ENCODE measurements at regions not wholly inside any gene's neighbourhood (a gene's known extent, or its start where the extent isn't known, plus 50 kb on each side); places are given as distances from the start of the nearest gene placed in this dataset.

DNA sequence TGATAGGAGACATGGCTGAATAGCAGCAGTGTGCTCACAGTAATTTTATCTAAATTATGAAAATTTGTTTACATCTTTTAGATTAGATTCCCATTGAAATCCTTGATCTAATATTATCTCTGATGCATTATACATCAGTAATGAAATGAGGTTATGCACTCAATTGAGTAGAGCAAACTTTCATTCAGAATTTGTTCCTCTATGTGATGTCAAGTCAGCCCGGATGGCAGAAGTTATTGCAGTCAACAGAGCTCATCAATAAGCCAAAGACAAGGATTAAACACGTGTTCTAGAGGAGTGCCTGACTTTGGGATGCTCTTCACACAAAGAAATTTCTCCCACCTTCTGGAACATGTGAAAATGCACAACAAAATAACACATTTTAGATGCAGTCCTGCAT, 688.8 kb downstream of the TMEM121 start:
- TF ChIP-seq, protein P1, sequence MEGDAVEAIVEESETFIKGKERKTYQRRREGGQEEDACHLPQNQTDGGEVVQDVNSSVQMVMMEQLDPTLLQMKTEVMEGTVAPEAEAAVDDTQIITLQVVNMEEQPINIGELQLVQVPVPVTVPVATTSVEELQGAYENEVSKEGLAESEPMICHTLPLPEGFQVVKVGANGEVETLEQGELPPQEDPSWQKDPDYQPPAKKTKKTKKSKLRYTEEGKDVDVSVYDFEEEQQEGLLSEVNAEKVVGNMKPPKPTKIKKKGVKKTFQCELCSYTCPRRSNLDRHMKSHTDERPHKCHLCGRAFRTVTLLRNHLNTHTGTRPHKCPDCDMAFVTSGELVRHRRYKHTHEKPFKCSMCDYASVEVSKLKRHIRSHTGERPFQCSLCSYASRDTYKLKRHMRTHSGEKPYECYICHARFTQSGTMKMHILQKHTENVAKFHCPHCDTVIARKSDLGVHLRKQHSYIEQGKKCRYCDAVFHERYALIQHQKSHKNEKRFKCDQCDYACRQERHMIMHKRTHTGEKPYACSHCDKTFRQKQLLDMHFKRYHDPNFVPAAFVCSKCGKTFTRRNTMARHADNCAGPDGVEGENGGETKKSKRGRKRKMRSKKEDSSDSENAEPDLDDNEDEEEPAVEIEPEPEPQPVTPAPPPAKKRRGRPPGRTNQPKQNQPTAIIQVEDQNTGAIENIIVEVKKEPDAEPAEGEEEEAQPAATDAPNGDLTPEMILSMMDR (IDR thresholded peaks at IDR 0.05; ENCODE audit: low read depth, low read length), result no peak
- H3K4me3 ChIP-seq (ENCODE audit: low read depth, low read length), result no peak overlapping the region

DNA sequence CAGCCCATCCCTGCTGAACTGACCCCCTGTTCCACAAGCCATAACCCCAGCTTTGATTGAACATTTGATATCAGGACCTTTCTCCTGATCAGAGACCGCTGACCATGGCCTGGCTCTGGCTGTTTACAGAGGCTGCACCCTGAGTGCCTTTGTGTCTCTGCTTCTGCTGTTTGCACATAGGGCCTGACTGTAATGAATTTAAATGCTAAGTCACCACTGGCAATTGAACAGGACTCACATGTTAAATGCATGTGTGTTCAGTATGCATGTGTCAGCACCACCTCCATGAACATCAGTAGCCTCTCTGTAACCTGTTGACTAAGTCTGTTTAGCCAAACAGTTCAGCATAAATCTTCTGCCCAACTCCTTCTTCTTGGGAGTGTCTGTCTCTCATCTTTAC, 690.3 kb downstream of the TMEM121 start:
- no peak overlapping the region for H3K4me3 ChIP-seq (ENCODE audit: low read depth, low read length)
- TF ChIP-seq, protein P1 (IDR thresholded peaks at IDR 0.05; ENCODE audit: low read depth, low read length), result no peak

DNA sequence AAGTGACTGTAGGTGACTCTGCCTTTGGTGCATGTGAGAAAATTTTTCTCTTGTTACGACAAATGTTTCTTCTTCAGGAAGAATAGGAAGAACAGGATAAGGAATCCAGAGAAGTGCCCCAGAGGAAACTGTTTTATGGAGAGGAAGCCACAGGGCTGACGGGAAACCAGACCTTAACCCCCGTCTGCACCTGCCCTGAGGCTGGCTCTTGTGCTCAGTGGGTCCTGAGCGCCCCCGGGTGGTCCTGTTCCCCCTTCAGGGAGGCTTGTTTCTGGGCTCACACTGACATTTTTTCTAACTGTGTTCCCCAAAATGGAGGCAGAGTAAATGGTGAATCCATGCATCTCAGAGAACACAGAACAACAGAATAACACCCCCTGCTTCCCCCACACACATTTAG, 691.8 kb downstream of the TMEM121 start:
- TF ChIP-seq, protein P1 (IDR thresholded peaks at IDR 0.05; ENCODE audit: low read depth, low read length), result no peak
- H3K4me3 ChIP-seq (ENCODE audit: low read depth, low read length), result no peak overlapping the region

DNA sequence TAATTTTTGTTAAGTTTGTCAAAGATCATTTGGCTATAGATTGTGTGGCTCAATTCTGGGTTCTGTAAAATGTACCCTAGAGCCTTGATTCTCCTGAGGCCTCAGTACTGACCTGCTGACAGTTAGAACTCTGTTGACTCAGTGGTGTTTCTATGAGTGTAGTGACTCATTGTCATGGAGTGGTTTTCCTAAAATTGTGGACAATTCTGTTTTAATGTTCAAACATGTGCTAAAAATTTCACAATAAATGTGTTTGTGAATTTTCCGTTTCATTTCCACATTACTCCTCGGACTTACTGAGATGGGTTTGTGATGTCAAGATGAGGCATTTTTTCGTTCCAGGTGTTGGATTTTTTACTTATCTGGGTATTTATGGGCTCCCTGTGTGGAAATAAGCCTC, 695.9 kb downstream of the TMEM121 start:
- no peak overlapping the region for H3K4me3 ChIP-seq (ENCODE audit: low read depth, low read length)
- TF ChIP-seq, protein P1 (IDR thresholded peaks at IDR 0.05; ENCODE audit: low read depth, low read length), result no peak

DNA sequence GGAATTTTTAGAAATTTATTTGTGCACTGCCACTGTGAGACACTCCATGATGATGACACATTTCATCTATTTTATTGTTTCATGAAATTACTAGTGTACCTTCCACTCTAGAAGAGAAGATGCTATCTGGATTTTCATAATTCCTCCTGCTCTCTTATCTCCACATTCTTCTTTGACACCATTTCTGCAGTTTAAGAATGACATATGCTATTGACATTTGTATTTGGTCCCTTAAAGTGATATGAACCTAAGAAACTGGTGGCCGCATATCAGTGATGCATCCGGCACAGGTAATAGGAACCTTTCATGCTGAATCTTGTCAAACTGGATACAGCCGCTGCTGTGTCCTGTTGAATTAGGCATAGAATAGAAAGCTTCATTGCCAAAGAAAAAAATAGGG, 696.3 kb downstream of the TMEM121 start:
- TF ChIP-seq, protein P1 (IDR thresholded peaks at IDR 0.05; ENCODE audit: low read depth, low read length), result no peak
- no peak overlapping the region for H3K4me3 ChIP-seq (ENCODE audit: low read depth, low read length)

DNA sequence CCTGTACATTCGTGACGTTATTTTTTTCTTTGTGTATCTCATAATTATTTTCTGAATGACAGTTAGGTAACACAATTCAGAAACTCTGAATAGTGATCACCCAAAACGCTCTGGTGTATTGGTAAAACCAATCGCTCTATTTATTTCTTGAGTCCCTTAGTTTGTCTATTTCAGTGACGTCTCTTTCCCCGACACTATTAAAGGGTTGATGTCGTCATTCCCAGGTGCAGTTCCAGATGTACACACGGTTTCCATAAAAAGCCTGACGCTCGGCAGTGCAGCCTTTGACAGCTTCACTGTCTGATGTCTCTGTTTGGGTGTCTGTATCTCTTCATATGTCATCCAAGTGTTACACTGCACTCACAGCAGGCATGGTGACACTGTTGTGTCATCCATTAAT, 701.4 kb downstream of the TMEM121 start:
- TF ChIP-seq, protein P1 (IDR thresholded peaks at IDR 0.05; ENCODE audit: low read depth, low read length), result no peak
- no peak overlapping the region for H3K4me3 ChIP-seq (ENCODE audit: low read depth, low read length)

DNA sequence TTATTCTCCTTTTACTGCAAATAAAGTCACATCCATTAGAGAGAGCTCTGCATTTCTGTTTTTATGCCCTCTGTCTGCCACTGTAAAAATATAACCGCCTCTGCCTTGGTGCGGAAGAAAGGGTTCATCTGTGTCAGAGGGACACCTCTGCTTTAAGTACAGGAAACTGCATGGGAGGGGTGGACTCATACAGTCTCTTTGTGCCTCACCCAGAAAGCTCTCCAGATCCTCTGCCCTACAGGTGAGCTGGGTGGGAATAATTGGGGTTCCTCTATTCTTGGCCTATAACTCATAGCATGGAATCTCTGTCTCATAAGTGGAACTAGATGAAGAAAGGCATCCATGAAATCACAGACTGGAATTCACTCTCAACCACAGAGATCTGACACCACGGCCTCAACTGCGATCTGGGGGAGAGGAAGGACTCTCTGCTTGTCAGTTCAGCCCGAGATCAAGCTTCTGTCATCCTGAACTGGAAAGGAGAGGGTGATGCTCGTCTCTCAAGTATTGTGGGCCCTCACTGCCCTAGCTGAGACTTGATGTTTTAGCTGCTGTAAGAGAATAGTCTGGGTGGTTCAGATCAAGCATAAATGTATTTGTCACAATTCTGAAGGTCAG, 702.3 kb downstream of the TMEM121 start:
- no peak overlapping the region for H3K4me3 ChIP-seq (ENCODE audit: low read depth, low read length)
- TF ChIP-seq, protein P1 (IDR thresholded peaks at IDR 0.05; ENCODE audit: low read depth, low read length), result no peak
